Urothelium cell line (cell line): ENCODE measurements at regions not wholly inside any gene's neighbourhood (a gene's known extent, or its start where the extent isn't known, plus 50 kb on each side); places are given as distances from the start of the nearest gene placed in this dataset.
A peak's percentile ranks its signal among the peaks of the same experiment; 100 is the strongest.

Source experiments
- DNase-seq: peaks from one replicate; pipeline ENCODE4 v3.0.0; 2011; ENCODE audit warnings: low spot score, mixed read lengths
- FAIRE-seq: peaks from 2 replicates; lab custom pipeline; 2011; peaks lifted over from hg19 to GRCh38; lab: Jason Lieb, UNC

DNA sequence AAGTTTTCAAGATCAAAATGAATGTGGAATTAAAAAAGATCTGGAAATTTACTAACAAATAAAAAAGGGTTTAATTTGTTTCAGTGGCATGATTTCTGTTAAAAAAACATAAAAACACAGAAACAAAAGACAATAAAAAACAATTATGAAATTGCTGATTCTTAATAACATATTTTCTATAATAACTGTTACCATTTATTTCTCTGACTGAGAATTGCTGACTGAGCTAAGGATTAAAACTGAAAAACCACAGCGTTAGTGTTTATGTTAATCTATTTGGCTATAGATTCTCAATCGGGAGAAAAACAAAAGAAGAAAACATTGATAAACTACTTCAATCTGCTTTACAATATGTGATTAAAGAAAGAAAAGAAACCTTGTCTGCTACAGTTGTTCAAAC lies 678.6 kb upstream of the ZEB2 start:
- FAIRE-seq: no peak
- no peak for DNase-seq

- DNase-seq (no peak), FAIRE-seq (no peak)
These were observed 678.0 kb upstream of the ZEB2 start for GRCh38 chr2:145197944-145198343.

GRCh38 chr2:145194673-145195072 lies 674.8 kb upstream of the ZEB2 start:
- no peak for FAIRE-seq
- DNase-seq: no peak

DNA sequence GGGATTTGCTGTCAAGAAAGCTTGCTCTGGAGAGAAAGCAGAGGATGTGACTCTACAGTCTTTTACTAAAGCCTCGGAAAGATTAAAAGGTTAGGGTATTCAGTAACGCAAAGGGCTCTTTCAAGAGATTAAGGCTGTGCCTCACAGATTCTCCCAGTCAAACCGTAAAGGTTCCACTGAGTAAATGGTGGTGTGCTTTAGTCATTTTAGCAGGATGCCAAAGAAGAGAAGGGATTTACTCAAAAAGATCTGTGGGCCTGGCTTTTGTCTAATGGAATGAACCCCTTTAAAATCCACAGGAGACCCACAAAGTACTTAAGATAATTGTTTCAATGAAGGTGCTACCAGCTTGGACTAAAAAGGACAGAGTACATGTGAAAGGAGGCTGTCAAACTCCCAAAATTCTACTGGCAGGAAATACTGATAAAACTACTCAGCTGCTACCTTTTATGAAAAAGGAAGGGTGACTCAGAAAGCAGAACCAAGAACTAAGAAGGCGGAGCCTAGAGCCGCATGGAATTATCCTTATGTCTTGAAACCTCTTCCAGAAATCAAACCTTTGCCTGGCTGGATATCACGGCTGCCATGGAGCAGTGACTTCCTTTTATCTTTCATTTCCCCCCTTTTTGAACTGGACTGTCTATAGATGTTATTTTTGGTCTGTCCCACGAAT lies 670.2 kb upstream of the ZEB2 start:
- no peak for DNase-seq
- FAIRE-seq: no peak

- FAIRE-seq: no peak
- no peak for DNase-seq
These were observed 666.4 kb upstream of the ZEB2 start for GRCh38 chr2:145186303-145186702.

DNA sequence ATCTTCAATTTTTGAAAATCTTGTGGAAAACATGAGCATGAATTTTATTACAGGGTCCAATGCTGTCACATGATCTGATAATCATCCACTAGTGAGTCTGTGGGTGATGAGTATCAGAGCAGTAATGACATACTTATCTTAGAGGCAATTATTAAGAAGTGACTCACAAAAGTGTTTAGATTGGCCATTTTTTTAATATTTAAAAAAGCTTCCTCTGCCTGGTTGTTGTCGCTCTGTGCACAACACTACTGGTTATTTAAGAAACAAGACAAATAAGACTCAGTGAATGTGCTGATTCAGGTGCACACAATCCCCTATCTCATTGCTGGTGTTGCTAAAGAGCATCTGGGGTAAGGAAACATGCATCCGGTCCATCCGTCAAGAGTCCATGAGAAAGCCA lies 665.8 kb upstream of the ZEB2 start:
- FAIRE-seq: no peak
- DNase-seq: no peak

- FAIRE-seq: no peak
- no peak for DNase-seq
These were observed 665.1 kb upstream of the ZEB2 start for GRCh38 chr2:145184741-145185651.

DNA sequence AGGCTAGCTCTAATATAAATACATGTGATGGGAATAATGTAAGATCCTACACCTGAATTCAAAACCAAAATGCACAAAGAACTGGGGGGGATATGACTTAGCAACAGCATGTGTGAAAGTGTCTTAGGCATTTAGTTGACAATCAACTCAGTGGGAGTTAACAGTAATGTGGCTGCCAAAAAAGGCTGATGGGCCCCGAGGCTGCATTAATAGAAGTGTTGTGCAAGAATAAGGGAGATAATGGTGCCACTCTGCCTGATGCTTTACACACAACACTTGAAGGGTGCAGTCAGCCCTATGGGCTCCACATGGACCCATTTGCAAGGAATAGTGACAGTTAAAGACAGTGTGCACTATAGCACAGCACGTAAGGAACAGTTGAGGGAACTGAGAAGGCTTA lies 649.4 kb upstream of the ZEB2 start:
- no peak for DNase-seq
- no peak for FAIRE-seq

GRCh38 chr2:145168091-145168490 lies 648.2 kb upstream of the ZEB2 start:
- no peak for DNase-seq
- no peak for FAIRE-seq

GRCh38 chr2:145166731-145167302 lies 646.9 kb upstream of the ZEB2 start:
- no peak for DNase-seq
- no peak for FAIRE-seq

- DNase-seq: no peak
- FAIRE-seq: no peak
These were observed 641.7 kb upstream of the ZEB2 start for GRCh38 chr2:145161656-145162055.

DNA sequence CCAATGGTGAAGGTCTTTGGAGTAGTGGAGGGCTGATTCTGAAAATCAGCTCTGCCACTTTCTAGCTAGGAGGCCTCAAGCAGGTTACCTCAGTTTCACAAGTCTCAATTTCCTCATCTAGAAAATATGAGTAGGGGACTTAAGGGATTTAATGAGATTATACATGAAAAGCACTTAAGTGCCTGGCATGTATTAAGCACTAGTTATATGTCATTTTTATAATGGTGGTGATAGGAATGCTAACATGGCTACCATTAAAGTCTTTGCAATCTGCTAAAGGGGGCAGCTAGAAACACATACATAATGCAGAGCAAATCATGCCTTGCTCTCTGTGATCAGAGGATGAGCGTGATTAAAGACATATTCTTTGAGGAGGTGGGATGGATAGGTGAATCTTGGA lies 640.9 kb upstream of the ZEB2 start:
- FAIRE-seq: no peak
- DNase-seq: no peak

GRCh38 chr2:145159676-145160075 lies 639.8 kb upstream of the ZEB2 start:
- FAIRE-seq: no peak
- DNase-seq: no peak

DNA sequence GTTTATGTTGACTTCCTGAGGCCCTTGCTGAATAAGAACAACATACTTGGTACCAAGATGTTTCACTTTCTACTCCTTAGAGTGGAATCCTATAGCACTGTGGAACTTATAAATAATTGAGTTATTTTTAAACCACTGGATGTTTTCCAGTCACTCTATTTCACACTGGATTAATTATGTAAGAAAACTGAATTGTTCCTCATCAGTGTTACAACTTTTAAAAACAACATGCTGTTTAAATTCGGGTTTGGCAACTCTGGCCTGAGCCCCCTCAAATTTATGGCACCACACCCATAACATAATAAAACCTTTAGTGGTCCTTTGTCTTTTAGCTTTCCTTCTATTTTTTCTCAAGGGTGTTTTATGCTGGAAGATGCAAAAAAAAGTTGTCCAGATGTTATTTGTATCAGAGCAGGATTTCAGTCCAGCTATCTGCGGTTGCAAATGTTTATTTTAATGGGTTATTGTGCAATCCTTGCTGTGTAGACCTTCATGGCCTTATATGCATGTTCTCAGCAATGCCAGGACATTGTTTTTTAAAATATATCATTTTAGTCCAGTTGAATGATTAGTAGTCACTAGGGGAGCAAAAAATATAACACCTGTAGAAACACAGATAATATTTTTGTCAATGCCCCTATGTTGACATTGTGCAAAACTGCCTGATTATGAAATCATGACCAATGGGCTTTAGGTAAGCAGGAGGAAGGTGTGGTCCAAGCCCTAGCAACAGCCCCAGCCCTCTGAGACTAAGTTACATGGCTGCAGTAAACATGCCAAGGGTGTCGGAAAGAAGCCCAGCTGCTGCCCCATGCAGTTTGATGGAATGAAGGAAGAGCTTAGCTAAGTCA lies 638.0 kb upstream of the ZEB2 start:
- DNase-seq (peak; percentile 14), FAIRE-seq (no peak)

GRCh38 chr2:145157036-145157675 lies 637.2 kb upstream of the ZEB2 start:
- FAIRE-seq: no peak
- DNase-seq: no peak

GRCh38 chr2:145156199-145156598 lies 636.3 kb upstream of the ZEB2 start:
- no peak for FAIRE-seq
- no peak for DNase-seq

GRCh38 chr2:145155196-145155595 lies 635.3 kb upstream of the ZEB2 start:
- no peak for FAIRE-seq
- DNase-seq: no peak

GRCh38 chr2:145154731-145155130 lies 634.8 kb upstream of the ZEB2 start:
- FAIRE-seq: no peak
- DNase-seq: no peak

DNA sequence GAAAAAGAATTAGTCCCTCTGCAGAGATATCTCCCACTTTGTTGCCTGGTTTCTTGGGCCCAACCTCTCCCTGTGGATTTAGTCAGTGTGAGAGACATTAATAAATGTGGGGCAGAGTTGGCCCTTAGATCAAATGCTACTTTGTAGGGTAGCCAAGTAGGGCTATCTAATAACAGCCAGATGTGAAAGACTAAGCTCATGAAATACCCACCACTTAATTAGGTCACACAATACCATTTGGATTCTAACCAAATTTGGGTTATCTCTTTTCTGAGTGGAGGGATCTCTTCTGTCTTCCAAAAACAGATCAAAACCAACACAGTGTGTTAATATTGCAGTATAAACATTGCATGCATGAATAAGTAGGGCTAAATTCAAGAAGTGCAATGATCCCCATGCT lies 626.8 kb upstream of the ZEB2 start:
- DNase-seq: no peak
- no peak for FAIRE-seq

DNA sequence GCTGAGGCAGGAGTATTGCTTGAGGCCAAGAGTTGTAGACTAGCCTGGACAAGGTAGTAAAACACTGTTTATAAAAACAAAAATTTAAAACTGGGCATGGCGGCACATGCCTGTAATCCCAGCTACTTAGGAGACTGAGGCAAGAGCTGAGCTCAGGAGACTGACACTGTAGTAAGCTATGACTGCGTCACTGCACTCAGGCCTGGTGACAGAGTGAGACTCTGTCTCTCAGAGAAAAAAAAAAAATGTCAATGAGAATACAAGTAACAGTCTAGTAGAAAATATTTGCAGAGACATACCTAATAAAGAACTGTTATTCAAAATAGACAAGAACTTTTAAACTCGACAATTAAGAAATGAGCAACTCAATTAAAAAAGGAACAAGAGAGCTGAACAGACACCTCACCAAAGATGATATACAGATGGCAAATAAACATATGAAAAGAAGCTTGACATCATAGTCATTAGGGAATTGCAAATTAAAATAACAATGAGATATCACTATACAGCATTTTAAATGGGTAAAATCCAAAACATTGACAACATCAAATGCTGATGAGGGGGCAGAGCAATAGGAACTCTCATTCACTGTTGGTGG lies 624.3 kb upstream of the ZEB2 start:
- FAIRE-seq (no peak), DNase-seq (no peak)
